GM03348 (cell line): ENCODE measurements at regions not wholly inside any gene's neighbourhood (a gene's known extent, or its start where the extent isn't known, plus 50 kb on each side); places are given as distances from the start of the nearest gene placed in this dataset.
A peak's percentile ranks its signal among the peaks of the same experiment; 100 is the strongest.

ENCODE experiments used
- DNase-seq: peaks from one replicate; pipeline ENCODE4 v3.0.0; 2012; ENCODE audit warnings: low spot score

- DNase-seq = no peak
These were observed 145.8 kb upstream of the ETS2 start for GRCh38 chr21:38659936-38660332.

DNA sequence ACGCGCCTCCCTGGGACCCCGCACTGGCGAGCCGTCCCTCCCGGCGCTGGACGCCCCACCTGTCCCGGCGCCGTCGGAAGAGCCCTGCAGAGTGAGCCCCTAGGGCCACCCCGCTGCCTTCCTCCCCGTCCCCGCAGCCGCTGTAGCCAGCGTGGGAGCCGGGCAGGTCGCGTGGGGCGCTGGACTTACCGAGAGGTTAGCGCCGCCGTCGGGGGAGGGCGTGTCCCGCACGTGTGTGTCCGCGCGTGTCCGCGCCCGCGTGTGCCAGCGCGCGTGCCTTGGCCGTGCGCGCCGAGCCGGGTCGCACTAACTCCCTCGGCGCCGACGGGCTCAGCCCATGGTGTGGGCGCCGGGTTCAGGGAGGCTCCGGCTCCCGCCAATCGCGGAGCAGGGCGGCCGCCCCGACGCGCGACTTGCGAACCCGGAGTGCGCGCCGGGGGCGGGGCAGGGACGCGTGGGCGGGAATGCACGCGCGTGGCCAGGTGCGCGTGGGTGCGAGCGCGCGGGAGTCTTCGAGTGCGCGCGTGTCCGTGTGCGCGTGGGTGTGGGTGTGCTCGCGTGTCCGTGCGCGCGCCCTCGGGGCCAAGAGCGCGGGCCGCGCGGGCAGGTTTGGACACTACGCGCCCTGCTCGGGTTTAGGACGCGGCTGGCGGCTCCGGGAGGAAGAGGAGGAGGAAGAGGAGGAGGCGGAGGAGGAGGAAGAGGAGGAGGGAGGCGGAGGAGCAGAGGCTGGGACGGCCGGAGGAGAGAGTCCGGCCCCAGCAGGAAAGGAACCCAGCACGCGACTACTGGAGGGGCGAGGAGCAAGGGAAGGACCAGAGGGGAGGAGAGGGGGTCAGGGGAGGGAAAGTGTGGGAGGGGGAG is 145.2 kb upstream of the ETS2 start:
- peak; percentile 76 for DNase-seq

DNA sequence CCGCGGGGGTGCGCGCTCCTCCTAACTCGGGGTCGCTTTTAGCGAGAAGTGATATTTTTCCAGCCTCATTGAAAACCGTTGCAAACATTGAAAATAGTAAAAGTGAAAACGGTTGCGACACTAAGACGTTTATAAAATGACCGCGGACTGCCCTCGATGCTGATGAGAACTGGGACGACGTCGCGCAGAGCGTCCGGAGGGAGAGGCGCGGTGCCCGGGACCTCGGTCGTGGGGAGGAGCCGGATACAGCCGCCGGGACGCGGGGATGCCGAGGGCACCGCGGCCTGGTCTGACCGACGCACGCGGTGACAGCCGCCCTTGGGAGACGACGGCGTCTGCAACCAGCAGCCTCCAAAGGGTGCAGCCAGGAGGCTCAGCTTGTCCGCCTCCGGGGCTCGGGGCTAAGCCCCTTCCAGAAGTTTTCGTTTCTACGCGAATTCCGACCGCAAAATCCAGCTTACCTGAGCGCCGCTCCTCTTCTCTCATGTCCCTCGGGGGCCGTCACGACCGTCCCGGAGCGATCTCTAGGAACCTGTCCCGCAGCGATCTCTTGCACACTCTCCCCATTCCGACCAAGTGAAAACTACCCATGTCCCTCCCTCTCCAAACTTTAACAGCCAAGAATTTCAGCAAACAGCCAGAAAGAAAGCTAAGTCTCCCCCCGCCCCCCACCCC is 144.4 kb upstream of the ETS2 start:
- DNase-seq = peak; percentile 69

- peak; percentile 79 for DNase-seq
These were observed 143.7 kb upstream of the ETS2 start for GRCh38 chr21:38661889-38662568.

DNA sequence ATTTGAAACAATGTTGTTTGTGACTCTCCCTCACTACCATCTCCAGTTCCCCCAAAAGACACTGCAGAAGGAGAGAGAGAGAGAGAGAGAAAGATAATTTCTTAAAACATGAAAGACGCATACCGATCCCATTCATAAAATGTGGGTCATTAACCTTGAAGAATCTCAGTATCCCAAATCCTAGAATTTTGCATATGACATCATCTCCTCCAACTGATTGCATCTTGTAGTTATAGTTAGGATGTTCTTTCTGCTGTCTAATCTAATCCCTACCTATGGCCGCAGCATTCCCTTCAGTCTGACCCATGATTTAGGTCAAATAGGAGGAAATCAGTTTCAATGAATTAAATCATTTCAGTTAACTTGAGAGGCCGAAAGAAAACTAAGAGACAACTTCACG is 142.4 kb upstream of the ETS2 start:
- no peak for DNase-seq

GRCh38 chr21:38664315-38664714 is 141.4 kb upstream of the ETS2 start:
- no peak for DNase-seq

DNA sequence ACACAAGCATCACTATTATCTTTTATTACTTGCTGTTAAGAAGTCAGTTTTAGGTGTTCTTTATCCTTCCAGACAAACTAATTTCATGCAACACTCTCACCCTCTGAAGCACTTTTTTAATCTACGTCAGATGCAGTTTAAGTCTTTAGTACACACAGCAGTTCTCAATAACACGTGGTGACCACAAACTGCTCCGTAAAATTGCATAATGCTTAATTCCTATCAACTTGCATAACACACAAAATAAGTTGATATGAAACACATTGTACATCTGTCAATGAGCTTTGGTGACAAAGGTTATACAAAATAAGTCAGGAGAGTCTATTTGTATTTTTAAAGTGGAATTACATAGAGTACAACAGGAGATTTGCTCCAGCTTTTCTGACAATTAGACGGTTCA is 140.9 kb upstream of the ETS2 start:
- DNase-seq = peak; percentile 46

- no peak for DNase-seq
These were observed 138.3 kb upstream of the ETS2 start for GRCh38 chr21:38667291-38667870.

DNA sequence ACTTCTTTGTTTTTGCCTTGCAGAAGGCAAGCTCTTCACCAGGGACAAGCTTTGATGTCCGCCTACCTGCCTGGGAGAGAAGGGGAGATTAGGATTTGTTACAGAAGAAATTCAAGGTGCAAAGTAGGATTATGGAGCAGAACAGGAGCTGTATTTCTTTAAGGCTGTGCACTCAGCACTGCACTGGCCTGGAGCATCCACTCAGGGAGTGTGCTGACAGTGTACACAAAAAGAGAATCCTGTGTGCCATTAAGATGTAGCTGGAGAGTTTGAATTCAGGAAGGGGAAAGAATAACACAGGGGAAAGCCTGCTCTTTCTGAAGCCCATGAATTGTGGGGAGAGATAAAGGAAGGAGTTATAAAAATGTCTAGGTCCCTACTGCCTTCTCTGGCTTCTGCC is 137.7 kb upstream of the ETS2 start:
- DNase-seq = no peak

GRCh38 chr21:38668541-38668940 is 137.2 kb upstream of the ETS2 start:
- no peak for DNase-seq

DNA sequence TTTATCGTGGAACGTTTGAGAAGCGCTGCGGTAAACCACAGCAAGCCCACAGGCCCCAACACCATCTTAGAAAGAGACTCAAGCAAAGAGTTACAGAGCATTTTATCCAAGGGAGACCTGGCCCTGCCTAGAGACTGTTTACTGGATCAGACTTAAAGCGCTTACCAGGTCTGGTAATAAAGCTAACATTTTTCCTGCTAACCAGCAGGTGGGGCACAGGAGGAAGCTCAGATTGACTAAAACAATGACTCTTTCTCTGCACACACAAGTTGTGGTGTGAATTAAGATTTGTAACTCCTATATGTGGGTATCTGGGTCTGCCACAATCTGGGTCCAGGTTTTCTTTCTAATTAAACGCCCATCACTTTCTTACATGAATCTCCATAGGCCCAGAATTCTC is 136.5 kb upstream of the ETS2 start:
- DNase-seq = peak; percentile 36

- DNase-seq = no peak
These were observed 134.9 kb upstream of the ETS2 start for GRCh38 chr21:38670861-38671260.

GRCh38 chr21:38671773-38672172 is 134.0 kb upstream of the ETS2 start:
- DNase-seq = peak; percentile 57

DNA sequence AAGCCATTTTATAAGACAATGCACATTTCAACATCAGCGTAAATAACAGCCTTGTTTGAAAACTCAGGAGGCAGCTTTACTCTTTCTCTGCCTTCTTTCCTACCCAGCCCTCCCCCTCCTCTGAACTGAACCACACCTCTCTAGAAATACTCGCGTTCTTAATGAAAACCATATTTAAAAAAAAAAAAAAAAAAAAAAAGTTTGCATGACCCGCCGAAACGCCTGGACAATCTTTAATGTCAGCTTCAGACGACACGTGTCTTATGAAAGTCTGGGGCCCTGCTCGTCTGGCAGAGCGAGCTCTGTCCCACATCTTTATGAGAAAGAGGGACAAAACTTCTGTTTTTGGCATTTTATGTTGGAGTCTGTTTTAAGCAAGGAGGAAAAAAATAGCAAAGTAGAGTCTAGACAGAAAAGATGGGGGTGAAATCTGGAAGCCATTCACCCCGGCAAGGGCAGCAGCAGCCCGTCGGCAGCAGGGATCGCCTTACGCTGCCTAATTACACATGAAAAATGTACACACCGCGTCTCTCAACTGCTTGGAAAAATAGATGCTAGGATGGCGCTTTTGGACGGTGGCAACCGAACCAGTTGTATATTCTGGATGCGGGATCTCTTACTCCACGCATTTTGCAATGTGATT is 130.4 kb upstream of the ETS2 start:
- peak; percentile 43 for DNase-seq

GRCh38 chr21:38678827-38679226 is 126.9 kb upstream of the ETS2 start:
- DNase-seq = no peak

- peak; percentile 81 for DNase-seq
These were observed 126.2 kb upstream of the ETS2 start for GRCh38 chr21:38679534-38679933.

GRCh38 chr21:38680401-38680800 is 125.3 kb upstream of the ETS2 start:
- DNase-seq = no peak

DNA sequence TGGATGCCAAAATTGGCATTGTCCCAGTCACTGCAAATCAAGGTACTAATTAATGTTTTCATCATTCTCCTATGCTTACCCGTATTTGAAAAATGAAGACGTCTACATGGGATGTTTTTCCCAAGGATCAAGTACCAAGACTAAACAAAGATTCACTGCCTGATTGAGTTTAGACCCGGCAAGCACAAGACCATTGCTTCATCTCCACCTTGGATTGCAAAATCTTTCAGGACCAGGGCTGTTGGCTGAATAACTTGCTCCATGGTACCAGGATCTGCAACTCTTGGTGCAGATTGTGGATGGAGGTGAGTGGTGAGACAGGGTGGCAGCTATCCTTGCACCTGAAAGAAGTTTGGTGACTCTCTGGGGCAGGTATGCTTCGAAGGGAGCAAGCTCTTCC is 122.5 kb upstream of the ETS2 start:
- peak; percentile 66 for DNase-seq

- DNase-seq = no peak
These were observed 117.7 kb upstream of the ETS2 start for GRCh38 chr21:38688068-38688467.

- peak; percentile 27 for DNase-seq
These were observed 114.1 kb upstream of the ETS2 start for GRCh38 chr21:38691631-38692030.

GRCh38 chr21:38696579-38696978 is 109.2 kb upstream of the ETS2 start:
- no peak for DNase-seq

DNA sequence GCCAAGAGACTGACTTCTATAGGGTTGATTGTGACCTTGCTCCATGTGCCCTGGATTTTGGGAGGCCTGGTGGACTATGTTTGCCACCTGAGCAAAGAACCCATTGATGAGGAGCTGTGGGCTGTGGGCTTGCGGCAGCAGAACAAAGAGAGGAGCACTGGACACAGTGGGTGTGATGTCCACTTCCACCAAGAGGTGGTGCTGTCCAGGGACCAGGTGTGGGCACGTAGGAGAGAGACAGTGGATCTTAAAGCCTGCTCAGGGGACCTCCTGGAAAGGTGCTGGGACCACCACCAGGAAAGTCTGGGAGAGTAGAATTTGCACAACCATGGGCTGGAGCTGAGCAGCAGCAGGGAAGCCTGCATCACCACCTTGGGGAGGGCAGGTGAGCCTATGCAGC is 106.7 kb upstream of the ETS2 start:
- DNase-seq = no peak
